ENCODE measurements at regions not wholly inside any gene's neighbourhood (a gene's known extent, or its start where the extent isn't known, plus 50 kb on each side); places are given as distances from the start of the nearest gene placed in this dataset.

DNA sequence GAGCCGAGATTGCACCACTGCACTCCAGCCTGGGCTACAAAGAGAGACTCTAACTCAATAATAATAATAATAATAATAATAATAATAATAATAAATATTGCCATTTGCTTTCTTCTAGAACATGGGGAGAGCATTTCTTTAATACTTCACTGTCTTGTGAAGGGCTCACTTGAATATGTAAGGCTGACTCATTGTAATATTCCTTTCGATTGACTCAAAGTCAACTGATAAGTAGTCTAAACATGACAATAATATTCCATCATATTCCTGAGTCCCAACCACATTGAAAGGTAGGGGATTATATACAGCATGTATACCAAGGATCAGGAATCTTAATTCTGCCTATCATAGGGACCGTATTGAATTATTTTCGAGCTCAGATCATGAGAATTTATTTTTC is 949.2 kb downstream of the DSC3 start:
- H3K4me3 Mint-ChIP-seq = no peak overlapping the region
- TF ChIP-seq, protein P1, sequence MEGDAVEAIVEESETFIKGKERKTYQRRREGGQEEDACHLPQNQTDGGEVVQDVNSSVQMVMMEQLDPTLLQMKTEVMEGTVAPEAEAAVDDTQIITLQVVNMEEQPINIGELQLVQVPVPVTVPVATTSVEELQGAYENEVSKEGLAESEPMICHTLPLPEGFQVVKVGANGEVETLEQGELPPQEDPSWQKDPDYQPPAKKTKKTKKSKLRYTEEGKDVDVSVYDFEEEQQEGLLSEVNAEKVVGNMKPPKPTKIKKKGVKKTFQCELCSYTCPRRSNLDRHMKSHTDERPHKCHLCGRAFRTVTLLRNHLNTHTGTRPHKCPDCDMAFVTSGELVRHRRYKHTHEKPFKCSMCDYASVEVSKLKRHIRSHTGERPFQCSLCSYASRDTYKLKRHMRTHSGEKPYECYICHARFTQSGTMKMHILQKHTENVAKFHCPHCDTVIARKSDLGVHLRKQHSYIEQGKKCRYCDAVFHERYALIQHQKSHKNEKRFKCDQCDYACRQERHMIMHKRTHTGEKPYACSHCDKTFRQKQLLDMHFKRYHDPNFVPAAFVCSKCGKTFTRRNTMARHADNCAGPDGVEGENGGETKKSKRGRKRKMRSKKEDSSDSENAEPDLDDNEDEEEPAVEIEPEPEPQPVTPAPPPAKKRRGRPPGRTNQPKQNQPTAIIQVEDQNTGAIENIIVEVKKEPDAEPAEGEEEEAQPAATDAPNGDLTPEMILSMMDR (IDR thresholded peaks at IDR 0.05) = no peak
- TF ChIP-seq EZH2 (IDR thresholded peaks at IDR 0.05; ENCODE audit: borderline replicate concordance, insufficient read depth, low read depth, low read length, poor library complexity, severe bottlenecking) = no peak
- no peaks in the 10 kb centered on the region for H3K36me3 ChIP-seq (replicated peaks in 1 of 2; ENCODE audit: control extremely low read depth in 1 of 2, control insufficient read depth in 1 of 2, extremely low read depth in 1 of 2, insufficient read depth in 2 of 2, low read length in 1 of 2)
- H3K9me3 ChIP-seq (ENCODE audit: control extremely low read depth in 1 of 3, control insufficient read depth in 2 of 3, insufficient read depth in 1 of 3, low read length in 2 of 3) = peaks cover 0 to 5% (median 0%) of the 10 kb centered on the region in 3 donors
- intact Hi-C loops (cut with micrococcal nuclease) = no loop called here
- WGBS (ENCODE audit: insufficient coverage) = no CpG with 5 or more reads among the region's 4 CpGs
- no peak overlapping the region for H3K4me3 ChIP-seq (ENCODE audit: control extremely low read depth in 1 of 5, extremely low read depth in 1 of 5, insufficient read depth in 1 of 5, low read depth in 2 of 5, low read length in 4 of 5)
- H3K27ac Mint-ChIP-seq = no peak overlapping the region
- H3K4me1 ChIP-seq (ENCODE audit: control insufficient read depth in 2 of 2, insufficient read depth in 2 of 2, low read length in 2 of 2) = no peaks in the 10 kb centered on the region
- CTCF ChIA-PET = no interaction called here
- H3K27ac ChIP-seq (ENCODE audit: low read length in 2 of 2) = no peak overlapping the region
- H2AFZ ChIP-seq (ENCODE audit: insufficient read depth, low read depth, low read length, poor library complexity, severe bottlenecking) = no peak overlapping the region
- H3K4me1 Mint-ChIP-seq = no peaks in the 10 kb centered on the region
- no peaks in the 10 kb centered on the region for H4K20me1 ChIP-seq (ENCODE audit: control insufficient read depth, insufficient read depth, low read length, poor library complexity, severe bottlenecking)
- ATAC-seq (ENCODE audit: low read depth) (no peak), DNase-seq (no peak)
- no peaks in the 10 kb centered on the region for H3K27me3 ChIP-seq (replicated peaks in 1 of 4; ENCODE audit: control extremely low read depth in 1 of 4, control insufficient read depth in 3 of 4, insufficient read depth in 4 of 4, low read length in 3 of 4)
- no peak overlapping the region for H3K4me2 ChIP-seq (replicated peaks; ENCODE audit: low read depth, low read length, poor library complexity, severe bottlenecking)
- H3K27me3 Mint-ChIP-seq = no peaks in the 10 kb centered on the region
- POLR2A ChIA-PET = no interaction called here
- no peak overlapping the region for H3K9ac ChIP-seq (ENCODE audit: low read length)
- no peaks in the 10 kb centered on the region for H3K79me2 ChIP-seq (ENCODE audit: control insufficient read depth, insufficient read depth, low read length)
- no peaks in the 10 kb centered on the region for H3K9me3 Mint-ChIP-seq (ENCODE audit: insufficient read depth)

DNA sequence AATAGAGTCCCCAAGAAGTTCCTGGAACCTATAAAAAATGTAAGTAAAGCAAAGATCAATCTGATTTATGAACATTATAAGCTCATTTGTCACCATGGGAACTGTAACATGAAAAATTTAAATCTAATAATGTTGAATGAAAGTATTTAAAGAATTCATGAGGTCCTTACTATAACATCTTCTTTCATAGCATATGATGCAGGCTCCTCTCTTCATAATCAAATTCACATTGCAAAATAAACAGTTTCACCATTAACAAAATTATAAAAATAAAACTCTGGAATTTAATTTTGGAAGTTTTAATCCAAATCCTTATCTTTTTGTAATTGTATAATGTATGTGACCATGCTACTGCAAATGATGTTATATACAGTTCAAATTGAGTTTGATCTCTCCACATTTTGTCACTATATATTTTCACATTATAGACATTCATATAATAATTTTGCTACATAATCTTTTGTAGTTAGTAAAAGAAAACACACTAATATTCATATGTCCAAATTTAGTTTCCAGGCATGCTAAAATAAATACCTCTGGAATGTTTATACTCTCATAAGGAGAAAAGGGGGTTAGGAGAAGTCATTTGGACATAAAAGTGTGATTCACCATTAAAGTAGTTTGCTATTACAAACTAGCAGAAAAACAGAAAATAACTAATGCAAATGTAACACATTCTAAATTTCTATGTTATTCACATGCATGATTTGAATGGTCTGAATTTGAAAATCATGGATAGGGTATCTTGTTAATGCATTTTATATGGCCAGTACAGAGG is 954.1 kb downstream of the DSC3 start:
- no peak overlapping the region for H3K4me3 Mint-ChIP-seq
- TF ChIP-seq, protein P1 (IDR thresholded peaks at IDR 0.05) = no peak
- TF ChIP-seq EZH2 (IDR thresholded peaks at IDR 0.05; ENCODE audit: borderline replicate concordance, insufficient read depth, low read depth, low read length, poor library complexity, severe bottlenecking) = no peak
- Histone ChIP-seq H3K4me1 (ENCODE audit: control insufficient read depth in 2 of 2, insufficient read depth in 2 of 2, low read length in 2 of 2) (no peaks in the 10 kb centered on the region), H3K27me3 (replicated peaks in 1 of 4; ENCODE audit: control extremely low read depth in 1 of 4, control insufficient read depth in 3 of 4, insufficient read depth in 4 of 4, low read length in 3 of 4) (no peaks in the 10 kb centered on the region), H3K4me3 (ENCODE audit: control extremely low read depth in 1 of 5, extremely low read depth in 1 of 5, insufficient read depth in 1 of 5, low read depth in 2 of 5, low read length in 4 of 5) (no peak overlapping the region), H3K36me3 (replicated peaks in 1 of 2; ENCODE audit: control extremely low read depth in 1 of 2, control insufficient read depth in 1 of 2, extremely low read depth in 1 of 2, insufficient read depth in 2 of 2, low read length in 1 of 2) (no peaks in the 10 kb centered on the region), H3K27ac (ENCODE audit: low read length in 2 of 2) (no peak overlapping the region), H3K4me2 (replicated peaks; ENCODE audit: low read depth, low read length, poor library complexity, severe bottlenecking) (no peak overlapping the region), H3K79me2 (ENCODE audit: control insufficient read depth, insufficient read depth, low read length) (no peaks in the 10 kb centered on the region), H3K9ac (ENCODE audit: low read length) (no peak overlapping the region), H4K20me1 (ENCODE audit: control insufficient read depth, insufficient read depth, low read length, poor library complexity, severe bottlenecking) (no peaks in the 10 kb centered on the region), H2AFZ (ENCODE audit: insufficient read depth, low read depth, low read length, poor library complexity, severe bottlenecking) (no peak overlapping the region), H3K9me3 (ENCODE audit: control extremely low read depth in 1 of 3, control insufficient read depth in 2 of 3, insufficient read depth in 1 of 3, low read length in 2 of 3) (peaks cover 0 to 5% (median 0%) of the 10 kb centered on the region in 3 donors)
- ATAC-seq (ENCODE audit: low read depth) = no peak
- DNase-seq = no peak
- POLR2A ChIA-PET = no interaction called here
- H3K9me3 Mint-ChIP-seq (ENCODE audit: insufficient read depth) = no peaks in the 10 kb centered on the region
- H3K27ac Mint-ChIP-seq = no peak overlapping the region
- CTCF ChIA-PET = no interaction called here
- intact Hi-C loops (cut with micrococcal nuclease) = no loop called here
- H3K4me1 Mint-ChIP-seq = no peaks in the 10 kb centered on the region
- no peaks in the 10 kb centered on the region for H3K27me3 Mint-ChIP-seq

All from B cell (primary cell).